RPMI7951 (cell line): ENCODE measurements at regions not wholly inside any gene's neighbourhood (a gene's known extent, or its start where the extent isn't known, plus 50 kb on each side); places are given as distances from the start of the nearest gene placed in this dataset.
"Not testable (repeated sequence)": the region's sequence is repeated elsewhere in the genome, so short reads cannot be mapped to it uniquely, and the experiment has no call there.

Experiments used
- DNase-seq: peaks from one replicate; pipeline ENCODE4 v3.0.0-alpha.2; 2012; ENCODE audit warnings: low read depth

DNA sequence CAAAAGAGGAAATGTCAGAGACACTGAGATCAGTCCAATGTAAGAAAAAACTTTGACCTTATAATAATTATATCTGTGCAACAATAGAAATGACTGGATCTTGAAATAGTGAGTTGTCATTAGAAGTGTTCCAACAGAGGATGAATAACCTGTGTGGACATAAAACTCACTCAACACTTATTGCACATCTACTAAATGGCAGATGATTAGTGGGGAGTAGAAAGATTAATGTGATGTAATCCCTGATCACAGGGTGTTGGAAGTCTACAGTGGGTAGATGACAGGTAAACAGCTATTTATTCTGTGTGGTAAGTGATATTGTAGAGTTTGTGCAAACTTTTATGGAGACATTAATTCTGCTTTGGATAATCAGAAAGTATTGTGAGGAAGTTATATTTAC, 177.3 kb upstream of the HMHB1 start:
- DNase-seq: no peak

DNA sequence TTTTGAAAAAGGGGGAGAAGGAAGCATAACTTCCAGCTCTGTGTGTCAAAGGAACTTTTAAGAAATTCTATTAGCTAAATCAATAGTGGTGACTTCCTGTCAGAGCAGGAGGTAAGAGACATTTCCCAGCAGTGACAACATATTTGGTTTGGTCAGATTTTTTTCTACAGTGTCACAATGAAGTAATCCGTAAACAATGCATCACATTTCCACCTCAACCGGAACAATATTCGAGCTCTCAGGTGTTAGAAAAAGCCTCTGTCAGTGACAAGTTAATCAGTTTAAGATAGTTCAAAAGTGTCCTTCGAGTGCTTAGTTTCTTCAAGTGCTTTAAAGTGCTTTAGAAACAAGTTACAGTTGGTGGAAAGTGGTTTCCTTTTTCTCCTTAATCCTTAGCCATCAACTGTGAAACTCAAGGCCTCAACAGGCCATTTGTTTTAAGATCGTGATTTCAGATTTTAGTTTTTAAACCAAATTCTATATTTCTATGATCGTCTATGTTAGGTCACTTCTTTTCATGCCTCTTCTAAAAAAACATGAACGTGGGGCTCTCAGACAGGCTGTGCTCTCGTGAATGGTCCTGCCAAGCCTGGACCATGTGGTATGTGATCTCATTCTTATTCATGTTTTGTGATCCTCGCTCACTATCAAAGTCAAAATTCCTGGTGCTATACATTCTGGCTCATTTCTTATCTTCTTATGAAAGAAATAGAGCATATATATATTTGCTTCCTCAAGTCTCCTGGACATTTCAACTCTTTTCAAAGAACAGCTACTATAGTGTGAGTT, 181.9 kb upstream of the HMHB1 start:
- DNase-seq: no peak

DNA sequence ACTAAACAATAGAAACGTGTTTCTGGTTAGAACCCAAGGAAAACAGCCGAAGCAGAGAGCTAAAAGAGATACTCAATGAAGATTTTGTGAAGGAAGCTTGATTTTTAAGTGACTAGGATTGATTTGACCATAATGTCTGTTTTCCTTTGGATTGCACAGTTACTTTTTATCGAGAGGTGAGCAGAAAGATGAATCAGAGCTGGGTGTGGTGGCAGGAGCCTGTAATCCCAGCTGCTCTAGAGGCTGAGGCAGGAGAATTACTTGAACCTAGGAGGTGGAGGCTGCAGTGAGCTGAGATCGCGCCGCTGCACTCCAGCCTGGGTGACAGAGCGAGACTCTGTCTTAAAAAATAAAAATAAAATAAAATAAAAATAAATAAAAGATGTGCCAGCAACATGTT, 186.9 kb upstream of the HMHB1 start:
- not testable (repeated sequence) for DNase-seq

GRCh38 chr5:143624465-143624864, 187.5 kb upstream of the HMHB1 start:
- DNase-seq: no peak

- no peak for DNase-seq
These were observed 192.9 kb upstream of the HMHB1 start for GRCh38 chr5:143619040-143619439.

- no peak for DNase-seq
These were observed 193.8 kb upstream of the HMHB1 start for GRCh38 chr5:143618141-143618540.

DNA sequence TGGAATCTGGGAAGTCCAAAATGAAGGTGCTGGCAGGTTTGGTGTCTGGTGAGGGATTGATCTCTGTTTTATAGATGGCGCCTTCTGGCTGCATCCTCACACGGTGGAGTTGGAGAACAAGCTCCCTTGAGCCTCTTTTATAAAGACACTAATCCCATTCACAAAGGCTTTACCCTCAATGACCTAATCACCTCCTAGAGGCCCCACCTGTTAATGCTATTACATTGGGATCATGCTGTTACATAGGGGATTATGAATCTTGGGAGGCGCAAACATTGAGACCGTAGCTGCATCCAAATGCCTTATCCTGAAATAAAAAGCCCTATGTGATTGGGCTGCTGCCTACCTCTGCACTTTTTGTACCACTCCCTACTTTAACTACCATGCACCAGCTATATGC, 197.1 kb upstream of the HMHB1 start:
- no peak for DNase-seq

DNA sequence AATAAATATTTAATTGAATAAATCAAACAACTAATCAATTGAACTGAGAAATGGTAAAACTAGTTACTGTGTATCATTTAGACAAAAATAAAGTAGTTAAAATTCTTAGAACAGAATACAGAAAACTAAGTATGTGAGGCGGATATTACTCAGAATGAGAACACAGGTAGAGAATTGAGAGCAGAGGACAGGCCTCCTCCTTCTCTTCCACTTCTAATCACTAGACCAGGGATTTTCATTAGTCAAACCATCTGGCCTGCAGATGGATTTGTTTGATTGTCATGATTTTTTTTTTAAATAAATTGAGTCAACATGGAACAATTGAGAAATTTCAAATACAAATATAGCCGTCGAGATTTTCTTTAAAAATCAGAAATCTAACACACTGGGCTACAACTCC, 198.6 kb upstream of the HMHB1 start:
- no peak for DNase-seq

- DNase-seq: no peak
These were observed 201.0 kb upstream of the HMHB1 start for GRCh38 chr5:143610946-143611345.

DNA sequence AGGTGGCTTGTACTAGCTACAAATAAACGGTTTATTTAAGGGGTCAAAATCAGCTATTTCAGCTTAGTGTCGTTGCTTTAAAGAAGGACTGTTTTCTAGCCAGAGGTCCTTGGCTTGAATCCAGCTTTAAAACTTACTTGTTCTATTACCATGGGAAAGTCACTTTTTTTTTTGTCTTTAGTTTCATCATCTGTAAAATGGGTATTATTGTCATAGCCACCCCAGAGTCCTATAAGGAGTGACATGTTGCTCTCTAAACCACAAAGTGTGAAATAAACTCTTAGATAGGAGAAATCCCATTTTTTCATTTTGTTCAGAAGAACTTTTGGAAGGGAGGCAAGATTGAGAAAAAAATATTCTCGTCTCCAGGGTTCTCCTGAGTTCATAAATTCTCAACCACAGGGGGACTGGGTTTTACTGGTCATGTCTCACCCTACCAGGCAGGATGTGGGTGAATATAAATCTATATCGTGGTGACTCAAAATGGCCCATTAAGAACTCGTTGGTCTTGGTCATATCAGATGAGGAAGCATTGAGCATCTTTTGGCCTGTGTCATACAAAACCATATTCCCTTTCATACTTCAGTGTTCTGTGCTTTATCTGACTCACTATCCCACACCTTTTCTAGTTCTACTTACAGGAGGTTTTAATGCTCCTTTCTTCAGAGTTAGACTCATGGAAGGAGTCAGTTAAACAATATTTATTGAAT, 202.7 kb upstream of the NR3C1 start:
- DNase-seq: peak; percentile 37

- DNase-seq: peak; percentile 26
These were observed 202.0 kb upstream of the NR3C1 start for GRCh38 chr5:143605403-143606005.

DNA sequence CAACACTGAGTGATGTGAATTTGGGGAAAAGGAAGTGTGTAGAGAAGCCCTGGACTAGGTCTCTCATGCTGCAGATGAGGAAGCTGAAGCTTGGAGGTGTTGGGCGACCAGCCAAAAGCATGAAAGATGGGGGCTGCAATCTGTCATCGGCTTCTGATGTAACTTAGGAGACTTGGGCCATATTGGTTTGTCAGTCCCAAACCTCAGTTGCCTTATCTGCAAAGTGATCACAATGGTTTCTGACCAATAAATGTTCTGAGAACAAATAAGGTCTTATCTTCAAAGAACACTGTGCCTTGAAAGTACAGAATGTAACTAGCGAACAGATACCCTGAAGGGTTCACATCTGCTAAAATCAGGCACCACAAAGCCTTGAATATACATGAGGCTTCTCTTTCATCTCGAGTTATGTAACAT, 198.4 kb upstream of the NR3C1 start:
- no peak for DNase-seq

GRCh38 chr5:143601357-143601756, 197.9 kb upstream of the NR3C1 start:
- no peak for DNase-seq

GRCh38 chr5:143600396-143601075, 197.1 kb upstream of the NR3C1 start:
- DNase-seq: no peak

DNA sequence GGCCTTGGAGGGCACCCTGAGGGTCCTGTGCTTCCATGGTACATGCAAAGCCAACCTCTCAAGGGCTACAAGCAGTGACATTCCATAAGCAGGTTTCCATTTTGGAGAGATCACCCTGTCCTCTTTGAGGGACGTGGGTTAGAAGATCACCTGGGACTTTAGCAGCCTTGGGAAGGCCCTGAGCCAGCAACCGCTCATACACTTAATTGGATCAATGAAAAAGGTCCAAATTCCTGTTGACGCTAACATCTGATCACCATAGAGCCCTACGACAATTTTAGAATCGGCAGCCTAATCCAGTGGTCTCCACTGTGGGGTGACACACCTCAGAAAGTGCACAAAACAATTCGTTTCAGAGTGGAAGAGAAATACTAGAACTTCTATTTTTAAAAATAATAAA, 196.0 kb upstream of the NR3C1 start:
- no peak for DNase-seq

DNA sequence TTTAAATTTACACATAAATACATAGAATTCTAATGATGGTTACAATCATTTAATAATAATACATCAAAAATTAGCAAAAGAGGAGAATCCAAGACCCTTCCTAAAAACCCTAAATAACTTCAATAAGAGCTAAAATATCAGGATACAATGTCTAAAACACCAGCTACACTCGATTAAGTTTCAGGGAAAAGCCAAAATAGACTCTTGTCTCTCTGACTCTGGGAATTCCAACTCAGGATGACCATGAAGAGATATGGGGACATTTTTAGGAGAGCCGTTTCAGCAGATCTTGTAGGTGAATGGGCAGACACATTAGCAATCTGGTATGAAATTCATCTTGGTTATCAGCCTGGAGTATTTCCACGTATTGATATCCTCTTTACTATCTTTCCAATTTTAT, 193.3 kb upstream of the NR3C1 start:
- DNase-seq: no peak

DNA sequence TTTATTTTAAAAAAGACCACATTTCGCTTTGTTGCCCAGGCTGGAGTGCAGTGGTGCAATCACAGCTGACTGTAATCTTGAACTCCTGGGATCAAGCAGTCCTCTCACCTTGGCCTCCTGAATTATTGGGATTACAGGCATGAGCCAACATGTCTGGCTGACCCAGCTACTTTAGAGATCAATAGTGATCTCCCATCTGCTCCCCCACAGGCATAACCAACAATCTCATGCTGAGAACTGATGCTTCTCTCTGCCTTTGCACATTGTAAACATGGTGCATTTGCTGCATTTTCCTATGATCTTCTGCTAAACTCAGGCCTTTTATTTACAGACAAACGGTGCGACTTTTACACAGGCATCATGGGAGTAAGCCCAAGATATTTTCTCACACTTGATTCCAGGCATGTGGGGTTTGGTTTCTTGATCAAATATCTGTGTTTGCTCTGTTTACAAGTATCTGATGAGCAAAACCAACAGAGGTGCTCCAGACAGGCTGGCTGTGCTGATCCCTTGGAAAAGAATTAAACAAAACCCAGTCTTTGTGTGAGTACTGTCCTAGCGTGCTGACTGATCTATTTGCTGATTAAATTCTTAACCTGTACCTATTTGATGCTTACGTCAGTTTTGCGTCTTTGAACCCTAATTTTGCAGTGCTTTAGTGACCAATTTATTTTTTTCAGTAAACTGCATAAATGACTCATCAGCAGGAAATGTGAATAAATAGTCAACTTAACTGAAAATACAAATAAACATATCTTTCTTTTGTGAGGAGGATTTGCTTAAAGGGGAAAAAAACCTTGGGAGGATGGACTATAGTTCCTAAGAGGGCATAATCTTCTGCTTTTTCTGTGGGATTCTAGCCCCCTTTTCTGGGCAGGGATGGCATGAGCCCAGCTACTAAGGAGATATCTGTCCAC, 191.7 kb upstream of the NR3C1 start:
- peak; percentile 10 for DNase-seq

DNA sequence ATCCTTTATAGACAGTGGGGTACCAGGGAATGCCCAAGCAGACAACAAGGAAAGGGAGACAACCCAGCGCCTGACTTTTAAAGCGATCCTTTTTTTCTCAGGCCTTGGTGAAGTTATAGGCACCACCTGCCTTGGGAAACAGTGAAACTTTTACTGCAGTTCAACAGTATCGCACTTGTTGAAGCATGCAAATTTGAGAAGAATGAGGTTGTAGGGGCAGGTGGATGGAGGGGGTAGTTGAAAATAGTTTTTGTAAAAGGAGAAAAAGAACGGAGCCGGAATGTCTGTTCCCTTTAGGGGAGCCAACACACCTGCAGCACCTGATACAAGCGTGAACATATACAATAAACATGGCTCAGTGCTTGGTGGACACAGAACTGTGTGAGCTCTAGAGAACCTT, 190.2 kb upstream of the NR3C1 start:
- DNase-seq: no peak

GRCh38 chr5:143592648-143593047, 189.2 kb upstream of the NR3C1 start:
- DNase-seq: peak; percentile 31

- no peak for DNase-seq
These were observed 185.6 kb upstream of the NR3C1 start for GRCh38 chr5:143588933-143589662.

DNA sequence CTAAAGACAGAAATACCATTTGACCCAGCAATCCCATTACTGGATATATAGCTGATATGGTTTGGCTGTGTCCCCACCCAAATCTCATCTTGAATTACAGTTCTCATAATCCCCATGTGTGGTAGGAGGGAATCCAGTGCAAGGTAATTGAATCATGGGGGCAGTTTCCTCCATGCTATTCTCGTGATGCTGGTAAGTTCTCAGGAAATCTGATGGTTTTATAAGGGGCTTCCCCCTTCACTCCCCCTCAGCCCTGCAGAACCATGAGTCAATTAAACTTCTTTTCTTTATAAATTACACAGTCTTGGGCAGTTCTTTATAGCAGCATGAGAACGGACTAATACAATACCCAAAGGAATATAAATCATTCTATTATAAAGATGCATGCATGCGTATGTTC, 184.6 kb upstream of the NR3C1 start:
- DNase-seq: not testable (repeated sequence)
